ENCODE measurements at regions not wholly inside any gene's neighbourhood (a gene's known extent, or its start where the extent isn't known, plus 50 kb on each side); places are given as distances from the start of the nearest gene placed in this dataset.

GRCh38 chr12:97272471-97272870, 190.1 kb upstream of the RMST start:
- Histone ChIP-seq H4K20me1 (ENCODE audit: control insufficient read depth, extremely low read depth, insufficient read depth, low read length) (no peaks in the 10 kb centered on the region), H3K9me3 (ENCODE audit: control insufficient read depth, low read depth, low read length) (no peaks in the 10 kb centered on the region), H3K9ac (ENCODE audit: control insufficient read depth, extremely low read depth, insufficient read depth, low read length) (no peak overlapping the region), H3K27ac (ENCODE audit: control insufficient read depth, insufficient read depth, low read length) (no peak overlapping the region), H2AFZ (ENCODE audit: control insufficient read depth, low read length) (no peak overlapping the region), H3K9me1 (ENCODE audit: control insufficient read depth, extremely low read depth, insufficient read depth, low read length) (no peaks in the 10 kb centered on the region), H3K4me2 (ENCODE audit: control insufficient read depth, extremely low read depth, insufficient read depth, low read depth, low read length) (no peak overlapping the region), H3K4me3 (ENCODE audit: control insufficient read depth in 2 of 3, extremely low read depth in 1 of 3, insufficient read depth in 2 of 3, low read depth in 1 of 3, low read length in 3 of 3) (no peak overlapping the region), H3K4me1 (ENCODE audit: control insufficient read depth, extremely low read depth, insufficient read depth, low read length) (no peaks in the 10 kb centered on the region), H3K36me3 (ENCODE audit: control insufficient read depth in 2 of 2, extremely low read depth in 1 of 2, insufficient read depth in 2 of 2, low read length in 2 of 2) (no peaks in the 10 kb centered on the region), H3K79me2 (ENCODE audit: control insufficient read depth, insufficient read depth, low read length) (no peaks in the 10 kb centered on the region), H3K27me3 (ENCODE audit: control insufficient read depth, extremely low read depth, insufficient read depth, low read length) (no peaks in the 10 kb centered on the region)
- no peak for FAIRE-seq
- no peak for TF ChIP-seq EZH2 (IDR thresholded peaks at IDR 0.05; ENCODE audit: low read length)
- TF ChIP-seq CTCF (optimal IDR thresholded peaks at IDR 0.05 in 1 of 3, IDR thresholded peaks at IDR 0.05 in 1 of 3, conservative IDR thresholded peaks at IDR 0.05 in 1 of 3; ENCODE audit: extremely low read depth in 1 of 3, insufficient read depth in 2 of 3, low read length in 3 of 3): no peak
- DNase-seq (ENCODE audit: low read depth, low spot score): no peak
- dilution Hi-C loops (cut with MboI; ENCODE audit: extremely low pct_ligation_motif_present, low sequenced_read_pairs): no loop called here

- no peak for TF ChIP-seq EZH2 (IDR thresholded peaks at IDR 0.05; ENCODE audit: low read length)
- no peak for TF ChIP-seq CTCF (optimal IDR thresholded peaks at IDR 0.05 in 1 of 3, IDR thresholded peaks at IDR 0.05 in 1 of 3, conservative IDR thresholded peaks at IDR 0.05 in 1 of 3; ENCODE audit: extremely low read depth in 1 of 3, insufficient read depth in 2 of 3, low read length in 3 of 3)
- Histone ChIP-seq H3K4me3 (ENCODE audit: control insufficient read depth in 2 of 3, extremely low read depth in 1 of 3, insufficient read depth in 2 of 3, low read depth in 1 of 3, low read length in 3 of 3) (no peak overlapping the region), H3K27ac (ENCODE audit: control insufficient read depth, insufficient read depth, low read length) (no peak overlapping the region), H3K9me3 (ENCODE audit: control insufficient read depth, low read depth, low read length) (no peaks in the 10 kb centered on the region), H3K4me1 (ENCODE audit: control insufficient read depth, extremely low read depth, insufficient read depth, low read length) (no peaks in the 10 kb centered on the region), H3K36me3 (ENCODE audit: control insufficient read depth in 2 of 2, extremely low read depth in 1 of 2, insufficient read depth in 2 of 2, low read length in 2 of 2) (no peaks in the 10 kb centered on the region), H4K20me1 (ENCODE audit: control insufficient read depth, extremely low read depth, insufficient read depth, low read length) (no peaks in the 10 kb centered on the region), H3K79me2 (ENCODE audit: control insufficient read depth, insufficient read depth, low read length) (no peaks in the 10 kb centered on the region), H3K9me1 (ENCODE audit: control insufficient read depth, extremely low read depth, insufficient read depth, low read length) (no peaks in the 10 kb centered on the region), H2AFZ (ENCODE audit: control insufficient read depth, low read length) (no peak overlapping the region), H3K4me2 (ENCODE audit: control insufficient read depth, extremely low read depth, insufficient read depth, low read depth, low read length) (no peak overlapping the region), H3K27me3 (ENCODE audit: control insufficient read depth, extremely low read depth, insufficient read depth, low read length) (no peaks in the 10 kb centered on the region), H3K9ac (ENCODE audit: control insufficient read depth, extremely low read depth, insufficient read depth, low read length) (no peak overlapping the region)
- no peak for FAIRE-seq
- DNase-seq (ENCODE audit: low read depth, low spot score): no peak
- dilution Hi-C loops (cut with MboI; ENCODE audit: extremely low pct_ligation_motif_present, low sequenced_read_pairs): no loop called here
Measured at GRCh38 chr12:97274386-97274785, 188.2 kb upstream of the RMST start.
